IMR-90 (cell line): ENCODE measurements at regions not wholly inside any gene's neighbourhood (a gene's known extent, or its start where the extent isn't known, plus 50 kb on each side); places are given as distances from the start of the nearest gene placed in this dataset.

ENCODE experiments used
- ATAC-seq: fragments of 200-7000 bp; cut with Tn5 transposase; 2 replicates; pipeline ENCODE4 v1.9.1; 2020; ENCODE audit warnings: low read depth, mild to moderate bottlenecking, moderate library complexity
- BruUV-seq: library from RNA; stranded (reverse); fragments of 400-500 nt; replicated peaks from 2 replicates; lab custom pipeline; 2021; lab: Mats Ljungman, UMichigan
- CTCF ChIA-PET: fragments of 300-600 bp; formaldehyde crosslinking; extraction: SDS; loops from one replicate; lab custom pipeline; 2021; ENCODE audit warnings: antibody characterized with exemption; lab: Yijun Ruan, JAX
- POLR2A ChIA-PET: fragments of 300-600 bp; sonication (Branson Sonifier 250); formaldehyde crosslinking; loops from one replicate; lab custom pipeline; 2022; ENCODE audit warnings: antibody characterized with exemption; ENCODE audit not compliant: unreplicated experiment; lab: Charles Lee
- DNase-seq: peaks from one replicate; pipeline ENCODE4 v3.0.0; 2013
- H2AFZ ChIP-seq: replicated peaks from 2 replicates; pipeline ENCODE3; 2013; ENCODE audit warnings: low read length, mild to moderate bottlenecking; ENCODE audit not compliant: poor library complexity
- H2AK5ac ChIP-seq: 2 replicates; pipeline ENCODE4 v1.6.1; 2013; ENCODE audit warnings: low read depth, low read length, inconsistent platforms
- H2AK9ac ChIP-seq: replicated peaks from 2 replicates; pipeline ENCODE3; 2013; ENCODE audit warnings: mild to moderate bottlenecking, low read depth, low read length, moderate library complexity; ENCODE audit not compliant: poor library complexity
- H2BK120ac ChIP-seq: 2 replicates; pipeline ENCODE4 v1.6.1; 2013; ENCODE audit warnings: low read depth, low read length, inconsistent platforms
- H2BK15ac ChIP-seq: 3 replicates; pipeline ENCODE4 v1.6.1; 2013; ENCODE audit warnings: low read depth, low read length, inconsistent platforms
- H2BK20ac ChIP-seq: 2 replicates; pipeline ENCODE4 v1.6.1; 2013; ENCODE audit warnings: low read depth, mild to moderate bottlenecking, inconsistent platforms, low read length, moderate library complexity
- H2BK5ac ChIP-seq: 2 replicates; pipeline ENCODE4 v1.6.1; 2013; ENCODE audit warnings: mild to moderate bottlenecking, low read depth, low read length, inconsistent platforms; ENCODE audit not compliant: poor library complexity, severe bottlenecking
- H3K14ac ChIP-seq: replicated peaks from 2 replicates; pipeline ENCODE4 v1.6.1; 2013; ENCODE audit warnings: low read depth, low read length, inconsistent platforms
- H3K18ac ChIP-seq: 2 replicates; pipeline ENCODE4 v1.6.1; 2013; ENCODE audit warnings: low read depth, low read length, control low read depth
- H3K23ac ChIP-seq: 2 replicates; pipeline ENCODE4 v1.6.1; 2013; ENCODE audit warnings: low read depth, low read length, inconsistent platforms
- H3K27ac ChIP-seq: 2 replicates; pipeline ENCODE4 v1.5.1; 2013; ENCODE audit warnings: mild to moderate bottlenecking, control low read depth, low read length; ENCODE audit not compliant: insufficient read depth
- H3K27me3 ChIP-seq: 2 replicates; pipeline ENCODE4 v1.6.1; 2013; ENCODE audit warnings: low read length; ENCODE audit not compliant: control insufficient read depth, insufficient read depth
- H3K36me3 ChIP-seq: 2 replicates; pipeline ENCODE4 v1.6.1; 2013; ENCODE audit warnings: low read length, mixed read lengths; ENCODE audit not compliant: control insufficient read depth, insufficient read depth
- H3K4ac ChIP-seq: 2 replicates; pipeline ENCODE4 v1.6.1; 2013; ENCODE audit warnings: low read depth, low read length, inconsistent platforms
- H3K4me1 ChIP-seq: 2 replicates; pipeline ENCODE4 v1.6.1; 2013; ENCODE audit warnings: low read length, mixed read lengths; ENCODE audit not compliant: control insufficient read depth, insufficient read depth
- H3K4me2 ChIP-seq: 2 replicates; pipeline ENCODE4 v1.6.1; 2013; ENCODE audit warnings: low read depth, mild to moderate bottlenecking, control low read depth, low read length, moderate library complexity
- H3K4me3 ChIP-seq: 2 replicates; pipeline ENCODE4 v1.5.1; 2013; ENCODE audit warnings: low read depth, mild to moderate bottlenecking, control low read depth, low read length, moderate library complexity; ENCODE audit not compliant: insufficient read depth
- H3K56ac ChIP-seq: 2 replicates; pipeline ENCODE4 v1.6.1; 2013; ENCODE audit warnings: low read length, inconsistent platforms; ENCODE audit not compliant: insufficient read depth; ENCODE audit errors: extremely low read depth
- H3K79me1 ChIP-seq, 2 experiments: 2 replicates each; pipeline ENCODE4 v1.6.1; 2013; ENCODE audit warnings: low read length in 2 of 2, inconsistent platforms in 1 of 2, low read depth in 1 of 2
- H3K9ac ChIP-seq: 2 replicates; pipeline ENCODE4 v1.6.1; 2013; ENCODE audit warnings: low read depth, low read length, control low read depth
- H3K9me1 ChIP-seq: 2 replicates; pipeline ENCODE4 v1.6.1; 2013; ENCODE audit warnings: low read length, inconsistent platforms; ENCODE audit not compliant: insufficient read depth
- H3K9me3 ChIP-seq: 2 replicates; pipeline ENCODE4 v1.6.1; 2013; ENCODE audit warnings: low read length; ENCODE audit not compliant: control insufficient read depth, insufficient read depth
- H4K20me1 ChIP-seq: 2 replicates; pipeline ENCODE4 v1.6.1; 2013; ENCODE audit warnings: low read length, inconsistent platforms; ENCODE audit not compliant: insufficient read depth
- H4K5ac ChIP-seq: 2 replicates; pipeline ENCODE4 v1.6.1; 2013; ENCODE audit warnings: mild to moderate bottlenecking, low read depth, low read length, control low read depth
- H4K8ac ChIP-seq, 2 experiments: 2 replicates each; pipeline ENCODE4 v1.6.1; 2013; ENCODE audit warnings: low read depth in 2 of 2, low read length in 2 of 2, control low read depth in 1 of 2, inconsistent platforms in 1 of 2
- H4K91ac ChIP-seq: 2 replicates; pipeline ENCODE4 v1.6.1; 2013; ENCODE audit warnings: low read depth, low read length, inconsistent platforms; ENCODE audit not compliant: insufficient read depth
- BHLHE40 ChIP-seq: fragments of 150-350 bp; IDR thresholded peaks from 2 replicates; pipeline ENCODE4 v1.6.1; 2016; ENCODE audit warnings: mild to moderate bottlenecking, low read depth, low read length
- CEBPB ChIP-seq: IDR thresholded peaks from 2 replicates; pipeline ENCODE4 v1.6.1; 2012; ENCODE audit warnings: low read depth, low read length, improper control_type of control experiment
- CHD1 ChIP-seq: IDR thresholded peaks from 2 replicates; pipeline ENCODE4 v1.6.1; 2012; ENCODE audit warnings: low read depth, low read length, improper control_type of control experiment
- CTCF ChIP-seq: conservative IDR thresholded peaks from 2 replicates; pipeline ENCODE4 v1.5.1; 2012; ENCODE audit warnings: mild to moderate bottlenecking, low read depth, low read length, improper control_type of control experiment
- ELK1 ChIP-seq: fragments of 150-350 bp; IDR thresholded peaks from 2 replicates; pipeline ENCODE4 v1.6.1; 2016; ENCODE audit warnings: low read depth, mild to moderate bottlenecking, low read length, moderate library complexity, borderline replicate concordance
- FOS ChIP-seq: fragments of 150-350 bp; IDR thresholded peaks from 2 replicates; pipeline ENCODE4 v1.6.1; 2016; ENCODE audit warnings: low read depth, low read length
- MAFK ChIP-seq: IDR thresholded peaks from 2 replicates; pipeline ENCODE4 v1.6.1; 2012; ENCODE audit warnings: low read depth, low read length, improper control_type of control experiment
- MAZ ChIP-seq: IDR thresholded peaks from 2 replicates; pipeline ENCODE4 v1.6.1; 2012; ENCODE audit warnings: low read depth, mild to moderate bottlenecking, low read length, improper control_type of control experiment, moderate library complexity, borderline replicate concordance
- MXI1 ChIP-seq: IDR thresholded peaks from 2 replicates; pipeline ENCODE4 v1.6.1; 2012; ENCODE audit warnings: low read depth, mild to moderate bottlenecking, low read length, moderate library complexity, borderline replicate concordance
- NFE2L2 ChIP-seq: fragments of 150-350 bp; IDR thresholded peaks from 2 replicates; pipeline ENCODE4 v1.6.1; 2016; ENCODE audit warnings: low read depth, mild to moderate bottlenecking, low read length
- POLR2A ChIP-seq: IDR thresholded peaks from 2 replicates; pipeline ENCODE4 v1.6.1; 2012; ENCODE audit warnings: mild to moderate bottlenecking, low read depth, low read length
- RAD21 ChIP-seq: IDR thresholded peaks from 2 replicates; pipeline ENCODE4 v1.6.1; 2012; ENCODE audit warnings: low read length, improper control_type of control experiment
- RCOR1 ChIP-seq: IDR thresholded peaks from 2 replicates; pipeline ENCODE4 v1.6.1; 2012; ENCODE audit warnings: mild to moderate bottlenecking, low read length, improper control_type of control experiment; ENCODE audit not compliant: insufficient replicate concordance
- RFX5 ChIP-seq: IDR thresholded peaks from 2 replicates; pipeline ENCODE4 v1.8.0; 2012; ENCODE audit warnings: low read depth, mild to moderate bottlenecking, low read length, moderate library complexity
- SMC3 ChIP-seq: fragments of 150-350 bp; IDR thresholded peaks from 2 replicates; pipeline ENCODE4 v1.6.1; 2016; ENCODE audit warnings: low read depth, mild to moderate bottlenecking, antibody characterized with exemption, low read length, moderate library complexity
- USF2 ChIP-seq: fragments of 150-350 bp; IDR thresholded peaks from 2 replicates; pipeline ENCODE4 v1.6.1; 2017; ENCODE audit warnings: mild to moderate bottlenecking, antibody characterized with exemption, low read length, low read depth
- WGBS, 2 experiments: methylation state at CpG; one replicate each; pipeline versions ENCODE4 v1.1.5 to v1.1.7; 2013; ENCODE audit warnings: missing lambda C conversion rate in 2 of 2; ENCODE audit not compliant: insufficient read length in 1 of 2; ENCODE audit errors: extremely low coverage in 2 of 2; 5-methylcytosine and 5-hydroxymethylcytosine counted together
- dilution Hi-C: fragments of 300-500 bp; cut with HindIII; formaldehyde crosslinking; loops from one replicate; pipeline ENCODE4 v1.14.3; 2018; ENCODE audit warnings: low sequenced_read_pairs; ENCODE audit not compliant: unreplicated experiment
- in situ Hi-C: fragments of 300-500 bp; cut with MboI; formaldehyde crosslinking; loops from 3 replicates; pipeline ENCODE4 v1.14.3; 2019; ENCODE audit warnings: low sequenced_read_pairs, inconsistent platforms, mixed read lengths
- intact Hi-C: fragments of 100-400 bp; cut with micrococcal nuclease; formaldehyde crosslinking; loops from 2 replicates; pipeline ENCODE4 v1.10.0; 2022

GRCh38 chr2:199607914-199608313 lies 150.2 kb upstream of the SATB2 start:
- H3K4me1 ChIP-seq, result no peaks in the 10 kb centered on the region
- H3K9ac ChIP-seq, result no peak overlapping the region
- H4K20me1 ChIP-seq, result no peaks in the 10 kb centered on the region
- no peak overlapping the region for H4K91ac ChIP-seq
- H3K4me3 ChIP-seq, result no peak overlapping the region
- peaks cover 11% of the 10 kb centered on the region for H3K27me3 ChIP-seq
- H2BK120ac ChIP-seq, result no peak overlapping the region
- H3K23ac ChIP-seq, result no peak overlapping the region
- H3K36me3 ChIP-seq, result no peaks in the 10 kb centered on the region
- H3K14ac ChIP-seq, result no peak overlapping the region
- H2AK9ac ChIP-seq, result no peak overlapping the region
- no peak overlapping the region for H3K27ac ChIP-seq
- no peak overlapping the region for H4K8ac ChIP-seq
- no peaks in the 10 kb centered on the region for H3K9me3 ChIP-seq
- no peaks in the 10 kb centered on the region for H3K79me1 ChIP-seq
- no peak overlapping the region for H2BK5ac ChIP-seq
- ATAC-seq (no peak), DNase-seq (no peak)
- CTCF ChIA-PET, result interaction anchor here (1.4 kb wide), 1 partner anchor 11 kb away, joined by 3 read pairs; no protein-coding TSS in a partner anchor
- dilution Hi-C loops, result no loop called here
- H2BK20ac ChIP-seq, result no peak overlapping the region
- no peak overlapping the region for H3K4ac ChIP-seq
- TF ChIP-seq FOS (no peak), MAFK (no peak), USF2 (no peak), MAZ (no peak), NFE2L2 (no peak), BHLHE40 (no peak), ELK1 (no peak), CEBPB (no peak), RFX5 (no peak), CTCF (no peak), SMC3 (no peak), MXI1 (no peak), CHD1 (no peak), POLR2A (no peak), RCOR1 (no peak), RAD21 (no peak)
- H3K18ac ChIP-seq, result no peak overlapping the region
- no peak overlapping the region for H3K4me2 ChIP-seq
- H3K56ac ChIP-seq, result no peak overlapping the region
- no CpG with 5 or more reads among the region's 3 CpGs for WGBS, 2 experiments
- no peaks in the 10 kb centered on the region for H3K9me1 ChIP-seq
- POLR2A ChIA-PET, result no interaction called here
- no peak overlapping the region for H2BK15ac ChIP-seq
- no peak overlapping the region for H2AFZ ChIP-seq
- intact Hi-C loops, result no loop called here
- in situ Hi-C loops, result no loop called here
- no TSS peak for BruUV-seq
- no peak overlapping the region for H4K5ac ChIP-seq
- no peak overlapping the region for H2AK5ac ChIP-seq
